Progenitor cell of endocrine pancreas (in vitro differentiated cells): ENCODE measurements at regions not wholly inside any gene's neighbourhood (a gene's known extent, or its start where the extent isn't known, plus 50 kb on each side); places are given as distances from the start of the nearest gene placed in this dataset.
A peak's percentile ranks its signal among the peaks of the same experiment; 100 is the strongest.
"Not testable (repeated sequence)": the region's sequence is repeated elsewhere in the genome, so short reads cannot be mapped to it uniquely, and the experiment has no call there.

Experiments used
- DNase-seq: peaks from one replicate; pipeline ENCODE4 v3.0.0; 2021; ENCODE audit warnings: low spot score; ENCODE audit not compliant: unreplicated experiment
- H3K27ac Mint-ChIP-seq: 2 replicates; pipeline ENCODE4 v1.8.0; 2021; ENCODE audit warnings: mild to moderate bottlenecking, moderate library complexity, mixed read lengths
- H3K27me3 Mint-ChIP-seq: 2 replicates; pipeline ENCODE4 v1.8.0; 2021; ENCODE audit warnings: mixed read lengths
- H3K36me3 Mint-ChIP-seq: 2 replicates; pipeline ENCODE4 v1.8.0; 2022; ENCODE audit warnings: mixed read lengths; ENCODE audit not compliant: insufficient read depth
- H3K4me1 Mint-ChIP-seq: 2 replicates; pipeline ENCODE4 v1.8.0; 2021; ENCODE audit warnings: low read depth, mixed read lengths
- H3K4me3 Mint-ChIP-seq: 2 replicates; pipeline ENCODE4 v1.8.0; 2021; ENCODE audit warnings: low read depth, mild to moderate bottlenecking, moderate library complexity, mixed read lengths
- H3K9me3 Mint-ChIP-seq: 2 replicates; pipeline ENCODE4 v1.8.0; 2021; ENCODE audit warnings: low read depth, mixed read lengths
- TF ChIP-seq, protein P1 (sequence below): fragments of 200-600 bp; sonication (generic); IDR thresholded peaks from one replicate; pipeline ENCODE4 v1.5.0; 2021; ENCODE audit warnings: antibody characterized with exemption, mild to moderate bottlenecking; ENCODE audit not compliant: unreplicated experiment

DNA sequence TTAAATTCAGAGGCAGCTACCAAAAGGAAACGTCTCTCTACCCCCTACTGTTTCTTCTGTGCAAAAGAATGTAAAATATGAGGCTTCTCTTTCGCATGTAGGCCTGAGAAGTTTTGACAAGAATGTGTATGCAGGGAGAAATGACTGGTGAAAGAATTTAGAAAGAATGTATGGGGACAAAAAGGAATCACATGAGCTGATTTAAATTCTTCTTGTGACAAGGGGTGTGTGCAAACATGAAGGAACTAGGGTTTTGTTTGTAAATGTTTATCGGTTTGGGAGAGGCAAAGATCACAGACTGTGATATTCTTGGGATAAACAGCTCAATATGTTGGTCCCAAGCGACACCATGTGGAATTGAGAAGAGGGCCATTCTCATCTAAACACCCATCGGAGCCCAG, 345.2 kb upstream of the VRK2 start:
- TF ChIP-seq, protein P1, sequence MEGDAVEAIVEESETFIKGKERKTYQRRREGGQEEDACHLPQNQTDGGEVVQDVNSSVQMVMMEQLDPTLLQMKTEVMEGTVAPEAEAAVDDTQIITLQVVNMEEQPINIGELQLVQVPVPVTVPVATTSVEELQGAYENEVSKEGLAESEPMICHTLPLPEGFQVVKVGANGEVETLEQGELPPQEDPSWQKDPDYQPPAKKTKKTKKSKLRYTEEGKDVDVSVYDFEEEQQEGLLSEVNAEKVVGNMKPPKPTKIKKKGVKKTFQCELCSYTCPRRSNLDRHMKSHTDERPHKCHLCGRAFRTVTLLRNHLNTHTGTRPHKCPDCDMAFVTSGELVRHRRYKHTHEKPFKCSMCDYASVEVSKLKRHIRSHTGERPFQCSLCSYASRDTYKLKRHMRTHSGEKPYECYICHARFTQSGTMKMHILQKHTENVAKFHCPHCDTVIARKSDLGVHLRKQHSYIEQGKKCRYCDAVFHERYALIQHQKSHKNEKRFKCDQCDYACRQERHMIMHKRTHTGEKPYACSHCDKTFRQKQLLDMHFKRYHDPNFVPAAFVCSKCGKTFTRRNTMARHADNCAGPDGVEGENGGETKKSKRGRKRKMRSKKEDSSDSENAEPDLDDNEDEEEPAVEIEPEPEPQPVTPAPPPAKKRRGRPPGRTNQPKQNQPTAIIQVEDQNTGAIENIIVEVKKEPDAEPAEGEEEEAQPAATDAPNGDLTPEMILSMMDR: no peak
- Mint-ChIP-seq H3K9me3 (no peaks in the 10 kb centered on the region), H3K36me3 (no peaks in the 10 kb centered on the region), H3K4me1 (peaks cover 11% of the 10 kb centered on the region), H3K27ac (peak overlapping the region; percentile 11), H3K27me3 (no peaks in the 10 kb centered on the region), H3K4me3 (no peak overlapping the region)
- DNase-seq: no peak

- no peak for DNase-seq
- Mint-ChIP-seq H3K4me1 (peaks cover 11% of the 10 kb centered on the region), H3K9me3 (no peaks in the 10 kb centered on the region), H3K27ac (no peak overlapping the region), H3K36me3 (no peaks in the 10 kb centered on the region), H3K27me3 (no peaks in the 10 kb centered on the region), H3K4me3 (no peak overlapping the region)
- TF ChIP-seq, protein P1: no peak
These were observed 343.2 kb upstream of the VRK2 start for GRCh38 chr2:57703407-57703806.

- not testable (repeated sequence) for H3K27me3 Mint-ChIP-seq, H3K4me3 Mint-ChIP-seq, H3K4me1 Mint-ChIP-seq, H3K9me3 Mint-ChIP-seq, DNase-seq, H3K27ac Mint-ChIP-seq, H3K36me3 Mint-ChIP-seq
These were observed 338.8 kb upstream of the VRK2 start for GRCh38 chr2:57707794-57708193.

- no peak overlapping the region for H3K27ac Mint-ChIP-seq
- no peaks in the 10 kb centered on the region for H3K27me3 Mint-ChIP-seq
- H3K4me1 Mint-ChIP-seq: peaks cover 2% of the 10 kb centered on the region
- H3K36me3 Mint-ChIP-seq: no peaks in the 10 kb centered on the region
- TF ChIP-seq, protein P1: no peak
- no peaks in the 10 kb centered on the region for H3K9me3 Mint-ChIP-seq
- no peak overlapping the region for H3K4me3 Mint-ChIP-seq
- DNase-seq: no peak
These were observed 334.6 kb upstream of the VRK2 start for GRCh38 chr2:57711991-57712390.

DNA sequence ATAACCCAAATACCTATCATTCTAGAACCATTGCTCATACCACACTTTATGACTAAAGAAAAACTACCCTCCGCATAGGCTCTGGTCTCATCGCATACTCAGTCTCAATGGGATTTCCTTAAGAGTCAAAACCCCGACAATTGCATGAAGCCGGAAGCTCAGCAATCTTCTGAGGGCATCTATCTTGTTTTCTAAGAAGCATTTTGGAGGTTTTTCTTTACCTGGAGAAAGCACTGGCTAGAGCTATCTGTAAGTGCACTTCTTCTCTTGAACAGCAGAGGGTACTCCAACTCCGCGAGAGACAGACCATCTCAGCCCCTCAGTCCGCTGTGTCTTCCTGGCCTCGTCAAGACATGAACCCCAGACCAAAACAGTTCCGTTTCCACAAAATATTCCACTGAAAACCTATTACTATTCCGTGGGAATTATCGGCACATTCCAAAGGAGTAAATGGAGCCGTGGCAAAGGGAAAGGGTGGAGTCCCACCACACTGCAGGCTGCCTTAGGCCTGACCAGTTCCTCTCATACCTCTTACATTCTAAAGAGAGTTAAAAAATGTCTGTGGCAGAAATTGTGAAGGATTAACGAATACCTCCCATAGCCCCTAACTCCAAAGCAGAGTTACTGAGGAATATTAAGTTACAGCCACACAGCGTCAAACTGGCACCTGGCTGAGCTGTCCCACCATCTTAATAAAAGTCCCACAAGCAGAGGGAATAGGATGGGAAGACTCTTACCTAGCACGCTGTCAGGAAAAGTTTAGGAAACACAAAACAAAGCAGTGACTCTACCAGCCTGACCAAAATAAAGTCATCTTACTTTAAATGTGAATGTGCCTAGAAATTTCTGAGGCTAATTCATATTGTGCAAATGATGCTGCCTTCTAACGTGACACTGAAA, 325.6 kb upstream of the VRK2 start:
- Mint-ChIP-seq H3K4me3 (peak overlapping the region; percentile 55), H3K27me3 (peaks cover 8% of the 10 kb centered on the region), H3K9me3 (no peaks in the 10 kb centered on the region), H3K4me1 (peaks cover 3% of the 10 kb centered on the region), H3K27ac (no peak overlapping the region), H3K36me3 (no peaks in the 10 kb centered on the region)
- TF ChIP-seq, protein P1: peak; percentile 84
- DNase-seq: peak; percentile 24
